Stimulated activated CD8-positive, alpha-beta memory T cell treated with anti-CD3 and anti-CD28 coated beads, Interleukin-2, amount 100 ng/mL, for 1 hour (primary cell): ENCODE measurements at regions not wholly inside any gene's neighbourhood (a gene's known extent, or its start where the extent isn't known, plus 50 kb on each side); places are given as distances from the start of the nearest gene placed in this dataset.

Source experiments
- DNase-seq, 2 donors: peaks; one replicate each; pipeline ENCODE4 v3.0.0-alpha.2; 2020; ENCODE audit warnings: low read depth in 2 of 2

DNA sequence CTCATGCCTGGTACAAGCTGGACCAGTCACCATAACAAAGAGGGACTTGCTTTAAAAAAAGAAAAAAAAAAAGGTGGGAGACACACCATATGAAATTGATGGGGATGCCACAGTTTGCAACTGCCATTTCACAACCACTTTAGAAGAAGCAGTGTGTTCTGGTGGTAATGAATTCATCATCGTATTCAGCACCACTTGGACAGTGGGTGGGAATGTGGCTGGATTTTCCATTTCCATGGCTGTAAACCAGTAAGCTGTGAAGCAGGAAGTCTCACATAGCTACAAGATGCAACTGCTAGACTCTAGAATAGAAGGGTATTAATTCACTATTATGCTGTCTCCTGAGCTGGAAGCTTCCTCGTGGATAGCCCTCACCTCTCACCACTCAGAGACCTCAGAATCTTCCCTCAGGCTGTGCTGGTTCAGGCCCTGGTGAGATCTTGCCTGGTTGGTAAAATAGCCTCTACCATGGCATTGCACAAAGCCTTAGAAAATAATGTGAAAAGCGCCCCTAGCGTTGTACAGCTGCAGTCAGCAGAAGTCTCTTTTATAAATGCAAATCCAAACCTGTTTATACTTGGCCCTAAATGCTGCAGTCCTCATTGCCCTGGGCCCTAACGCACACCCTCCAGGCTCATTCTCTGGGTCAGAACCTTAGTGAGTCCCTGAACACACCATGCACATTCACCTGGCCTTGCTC, 150.7 kb downstream of the KCTD15 start:
- DNase-seq, result no peak

DNA sequence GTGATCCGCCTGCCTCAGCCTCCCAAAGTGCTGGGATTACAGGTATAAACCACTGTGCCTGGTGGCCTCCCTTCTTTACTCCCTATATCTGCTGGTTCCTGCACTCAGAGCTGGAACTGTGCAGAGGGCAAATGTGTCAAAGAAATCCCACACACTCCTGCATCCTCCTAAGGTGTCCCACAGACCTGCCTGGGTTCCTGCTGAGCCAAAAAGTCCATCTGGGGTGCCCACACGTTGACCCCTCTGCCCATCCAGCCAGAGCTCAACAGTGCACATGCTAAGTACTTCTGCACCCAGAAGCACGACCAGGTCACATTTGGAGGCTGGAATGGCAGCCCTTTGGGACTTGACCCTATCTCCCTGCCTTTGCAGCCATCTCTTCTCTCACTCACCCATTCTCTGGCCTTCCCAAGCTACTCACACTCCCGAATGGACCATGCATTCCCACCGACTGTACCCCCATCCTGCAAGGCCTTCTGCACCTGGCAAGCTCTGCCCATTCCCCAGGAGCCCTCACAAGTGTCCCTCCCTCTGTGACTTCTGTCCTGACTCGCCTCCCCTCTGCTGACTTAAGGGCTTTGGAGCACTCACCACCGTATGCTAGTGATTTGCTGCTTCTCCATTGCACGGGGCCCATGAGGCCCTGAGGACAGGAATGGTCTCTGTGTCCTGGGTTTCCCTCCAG, 152.1 kb downstream of the KCTD15 start:
- DNase-seq, result no peak

GRCh38 chr19:33950091-33950750, 153.6 kb downstream of the KCTD15 start:
- DNase-seq, result no peak

DNA sequence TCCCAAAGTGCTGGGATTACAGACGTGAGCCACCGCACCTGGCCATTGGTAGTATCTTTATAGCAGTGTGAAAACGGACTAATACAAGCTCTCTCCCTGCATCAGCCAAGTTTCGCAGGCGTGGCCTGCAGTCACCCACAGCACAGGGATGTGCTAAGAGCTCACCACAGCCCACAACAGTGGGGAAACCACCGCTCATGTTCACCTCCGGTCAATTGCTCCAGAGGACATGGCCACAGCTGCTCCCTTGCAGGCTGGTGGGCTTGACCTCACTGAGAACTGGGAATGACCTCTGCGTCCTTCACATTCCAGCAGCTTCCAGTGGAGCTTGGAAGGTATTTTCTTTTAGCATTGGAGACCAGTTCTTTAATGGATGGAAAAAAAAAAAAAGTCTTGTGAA, 156.4 kb downstream of the KCTD15 start:
- DNase-seq, result no peak

DNA sequence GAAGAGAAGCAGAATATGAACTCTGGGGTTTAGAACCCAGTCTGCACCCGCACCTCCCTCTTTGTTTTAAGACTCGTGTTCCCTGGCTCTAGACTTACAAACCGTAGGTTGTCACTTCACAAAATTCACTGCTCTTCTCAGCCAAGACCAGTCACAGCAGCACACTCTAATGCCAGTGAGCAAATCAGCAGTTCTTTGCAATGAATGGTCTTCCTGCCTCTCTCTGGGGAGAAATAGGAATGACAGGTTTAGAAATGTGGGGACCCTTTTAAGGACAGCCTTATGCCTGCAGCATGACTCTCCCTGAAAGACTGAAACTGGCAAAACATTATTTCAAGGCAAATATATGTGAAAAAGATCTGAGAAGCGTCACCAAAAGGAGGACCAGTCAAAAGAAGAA, 156.9 kb downstream of the KCTD15 start:
- DNase-seq, result no peak

- no peak for DNase-seq
These were observed 158.0 kb downstream of the KCTD15 start for GRCh38 chr19:33954686-33955085.

- no peak for DNase-seq
These were observed 160.3 kb downstream of the KCTD15 start for GRCh38 chr19:33956941-33957340.

GRCh38 chr19:33957804-33958203, 161.1 kb downstream of the KCTD15 start:
- DNase-seq, result no peak

GRCh38 chr19:33960566-33960965, 163.9 kb downstream of the KCTD15 start:
- DNase-seq, result no peak

DNA sequence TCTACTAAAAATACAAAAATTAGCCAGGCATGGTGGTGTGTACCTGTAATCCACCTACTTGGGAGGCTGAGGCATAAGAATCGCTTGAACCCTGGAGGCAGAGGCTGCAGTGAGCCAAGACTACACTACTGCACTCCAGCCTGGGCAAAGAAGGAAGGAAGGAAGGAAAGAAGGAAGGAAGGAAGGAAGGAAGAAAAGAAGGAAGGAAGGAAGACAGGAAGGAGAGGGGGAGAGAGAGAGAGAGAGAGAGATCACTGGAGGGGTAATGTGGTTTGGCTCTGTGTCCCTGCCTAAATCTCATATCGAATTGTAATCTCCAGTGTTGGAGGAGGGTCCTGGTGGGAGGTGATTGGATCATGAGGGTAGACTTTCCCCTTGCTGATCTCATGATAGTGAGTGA, 165.5 kb downstream of the KCTD15 start:
- DNase-seq, result no peak

GRCh38 chr19:33963514-33963913, 166.8 kb downstream of the KCTD15 start:
- DNase-seq, result no peak

- no peak for DNase-seq
These were observed 174.4 kb downstream of the KCTD15 start for GRCh38 chr19:33971073-33971472.

DNA sequence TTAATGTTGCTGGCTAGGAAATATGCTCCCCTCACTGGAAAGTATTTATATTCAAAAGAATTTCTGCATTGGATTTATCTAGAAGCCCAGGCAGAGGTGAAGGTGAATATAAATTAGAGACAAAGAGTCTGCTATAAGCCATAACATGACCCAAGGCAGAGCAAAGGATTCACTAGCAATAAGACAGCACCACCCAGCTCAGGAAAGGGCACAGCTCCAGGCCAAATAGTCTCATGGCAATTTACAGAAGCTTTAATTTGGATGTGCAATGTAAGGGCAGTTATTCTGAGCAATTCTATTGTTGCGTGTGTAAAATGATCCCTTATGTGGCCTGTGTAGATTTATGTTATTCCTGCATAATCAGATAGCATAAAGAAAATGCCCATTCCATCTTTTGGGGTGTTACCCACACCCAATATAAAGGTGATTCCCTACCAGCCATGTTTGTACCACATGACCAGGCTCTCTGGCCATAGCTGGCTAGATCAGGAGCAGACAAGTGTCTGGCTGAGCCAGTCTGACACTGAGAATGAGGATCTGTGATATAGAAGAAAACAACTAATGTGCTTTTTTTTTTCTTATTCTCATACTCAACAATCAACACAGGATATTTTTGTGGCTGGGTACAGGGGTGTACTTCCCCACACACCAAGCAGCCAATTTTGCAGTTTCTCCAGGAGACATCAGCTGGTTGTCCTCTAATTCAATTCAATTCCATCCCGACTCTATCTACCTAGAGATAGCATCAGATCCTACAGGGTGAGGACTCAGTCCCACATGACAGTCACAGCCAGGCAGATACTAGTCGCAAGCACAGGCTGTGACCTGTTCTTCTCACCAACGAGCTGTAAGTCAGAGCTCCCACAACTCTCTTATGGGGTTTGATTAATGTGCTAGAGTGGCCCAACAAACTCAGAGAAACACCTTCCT, 181.4 kb downstream of the KCTD15 start:
- DNase-seq, result no peak

GRCh38 chr19:33982706-33983105, 186.0 kb downstream of the KCTD15 start:
- DNase-seq, result no peak

- DNase-seq, result no peak
These were observed 183.7 kb upstream of the LSM14A start for GRCh38 chr19:33988601-33989000.

DNA sequence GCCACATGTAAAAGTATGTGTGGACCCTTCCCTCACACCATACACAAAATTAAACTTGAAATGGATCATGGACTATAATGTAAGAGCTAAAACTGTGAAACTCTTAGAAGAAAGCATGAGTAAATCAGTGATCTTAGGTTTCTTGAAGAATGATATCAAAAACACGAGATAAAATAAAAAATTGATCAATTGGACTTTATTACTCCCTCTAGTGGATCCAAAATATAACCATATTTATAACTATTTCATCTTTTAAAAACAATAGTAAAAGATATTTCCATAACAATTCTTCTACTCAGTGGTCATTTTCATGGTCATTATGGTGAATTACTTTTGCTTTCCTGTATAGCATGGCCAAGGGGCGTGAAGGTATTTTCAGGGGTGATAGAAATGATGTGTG, 174.6 kb upstream of the LSM14A start:
- no peak for DNase-seq

DNA sequence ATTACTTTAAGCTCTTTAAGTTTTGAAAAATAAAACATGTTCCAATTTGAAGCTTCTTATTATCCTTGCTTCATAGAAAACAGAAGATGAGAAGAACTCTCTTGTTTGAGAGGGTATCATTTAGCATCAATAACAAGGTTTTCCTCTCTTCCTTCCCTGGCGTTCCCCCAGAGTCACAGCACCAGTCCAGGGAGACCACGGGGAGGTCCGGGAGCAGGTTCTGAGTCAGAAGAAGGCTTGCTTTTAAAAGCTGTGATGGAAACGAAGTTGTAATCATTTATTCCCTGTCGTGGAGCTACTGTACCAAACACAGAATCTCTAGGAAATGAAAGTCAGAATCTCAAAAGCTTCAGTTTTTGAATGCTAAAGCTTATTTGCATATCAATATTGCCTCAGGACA, 174.0 kb upstream of the LSM14A start:
- DNase-seq, result no peak

- no peak for DNase-seq
These were observed 173.5 kb upstream of the LSM14A start for GRCh38 chr19:33998739-33999345.

- DNase-seq, result no peak
These were observed 155.3 kb upstream of the LSM14A start for GRCh38 chr19:34017024-34017423.

- DNase-seq, result no peak
These were observed 154.7 kb upstream of the LSM14A start for GRCh38 chr19:34017601-34018000.

- no peak for DNase-seq
These were observed 153.8 kb upstream of the LSM14A start for GRCh38 chr19:34018546-34018945.

GRCh38 chr19:34023381-34023780, 148.9 kb upstream of the LSM14A start:
- no peak for DNase-seq
